ENCODE measurements at regions not wholly inside any gene's neighbourhood (a gene's known extent, or its start where the extent isn't known, plus 50 kb on each side); places are given as distances from the start of the nearest gene placed in this dataset.
"Not testable (repeated sequence)": the region's sequence is repeated elsewhere in the genome, so short reads cannot be mapped to it uniquely, and the experiment has no call there.

DNA sequence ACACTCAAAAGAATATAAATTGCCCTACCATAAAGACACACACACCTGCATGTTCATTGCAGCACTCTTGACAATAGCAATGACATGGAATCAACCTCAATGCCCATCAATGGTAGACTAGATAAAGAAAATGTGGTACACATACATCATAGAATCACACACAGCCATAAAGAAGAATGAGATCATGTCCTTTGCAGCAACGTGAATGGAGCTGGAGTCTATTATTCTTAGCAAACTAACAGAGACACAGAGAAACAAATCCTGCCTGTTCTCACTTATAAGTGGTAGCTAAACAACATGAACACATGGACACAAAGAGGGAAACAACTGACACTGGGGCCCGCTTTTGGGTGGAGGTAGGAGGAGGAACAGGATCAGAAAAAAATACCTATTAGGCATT, 2062.2 kb upstream of the CDH6 start:
- Histone ChIP-seq H4K20me1 (ENCODE audit: control insufficient read depth, extremely low read depth, insufficient read depth, low read length) (no peaks in the 10 kb centered on the region), H3K9me3 (ENCODE audit: control insufficient read depth, insufficient read depth, low read depth, low read length) (no peaks in the 10 kb centered on the region)
- TF ChIP-seq, protein P1, sequence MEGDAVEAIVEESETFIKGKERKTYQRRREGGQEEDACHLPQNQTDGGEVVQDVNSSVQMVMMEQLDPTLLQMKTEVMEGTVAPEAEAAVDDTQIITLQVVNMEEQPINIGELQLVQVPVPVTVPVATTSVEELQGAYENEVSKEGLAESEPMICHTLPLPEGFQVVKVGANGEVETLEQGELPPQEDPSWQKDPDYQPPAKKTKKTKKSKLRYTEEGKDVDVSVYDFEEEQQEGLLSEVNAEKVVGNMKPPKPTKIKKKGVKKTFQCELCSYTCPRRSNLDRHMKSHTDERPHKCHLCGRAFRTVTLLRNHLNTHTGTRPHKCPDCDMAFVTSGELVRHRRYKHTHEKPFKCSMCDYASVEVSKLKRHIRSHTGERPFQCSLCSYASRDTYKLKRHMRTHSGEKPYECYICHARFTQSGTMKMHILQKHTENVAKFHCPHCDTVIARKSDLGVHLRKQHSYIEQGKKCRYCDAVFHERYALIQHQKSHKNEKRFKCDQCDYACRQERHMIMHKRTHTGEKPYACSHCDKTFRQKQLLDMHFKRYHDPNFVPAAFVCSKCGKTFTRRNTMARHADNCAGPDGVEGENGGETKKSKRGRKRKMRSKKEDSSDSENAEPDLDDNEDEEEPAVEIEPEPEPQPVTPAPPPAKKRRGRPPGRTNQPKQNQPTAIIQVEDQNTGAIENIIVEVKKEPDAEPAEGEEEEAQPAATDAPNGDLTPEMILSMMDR (conservative IDR thresholded peaks at IDR 0.05 in 1 of 2, IDR thresholded peaks at IDR 0.05 in 1 of 2; ENCODE audit: low read depth in 1 of 2, low read length in 2 of 2) = no peak
- no peak for TF ChIP-seq EZH2 (IDR thresholded peaks at IDR 0.05; ENCODE audit: low read length, missing control alignments)

DNA sequence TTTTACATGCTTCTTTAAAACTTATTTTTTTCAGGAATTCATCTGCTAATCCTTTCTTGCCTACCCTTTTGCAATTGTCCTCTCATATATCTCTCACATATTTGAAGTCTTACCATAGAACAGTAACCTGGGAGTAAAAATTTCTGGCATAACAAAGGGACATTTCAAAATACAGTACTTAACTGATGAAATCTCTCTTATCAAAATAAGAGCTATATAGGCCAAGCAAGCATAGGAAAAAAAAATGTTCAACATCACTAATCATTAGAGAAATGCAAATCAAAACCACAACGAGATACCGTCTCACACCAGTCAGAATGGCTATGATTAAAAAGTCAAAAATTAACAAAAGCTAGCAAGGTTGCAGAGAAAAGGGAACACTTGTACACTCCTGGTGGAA, 2062.7 kb upstream of the CDH6 start:
- H3K9me3 ChIP-seq (ENCODE audit: control insufficient read depth, insufficient read depth, low read depth, low read length) = no peaks in the 10 kb centered on the region
- H3K4me2 ChIP-seq (ENCODE audit: extremely low read depth, insufficient read depth, low read length) = no peak overlapping the region
- no peak overlapping the region for H3K9ac ChIP-seq (ENCODE audit: insufficient read depth, low read length)
- H3K79me2 ChIP-seq (ENCODE audit: control insufficient read depth, insufficient read depth, low read length) = no peaks in the 10 kb centered on the region
- no peaks in the 10 kb centered on the region for H3K36me3 ChIP-seq (ENCODE audit: control insufficient read depth, insufficient read depth, low read length)
- H2AFZ ChIP-seq (ENCODE audit: low read length) = no peak overlapping the region
- no peak overlapping the region for H3K27ac ChIP-seq (ENCODE audit: insufficient read depth, low read length)
- no peak for DNase-seq (ENCODE audit: low read depth in 2 of 2)
- TF ChIP-seq EZH2 (IDR thresholded peaks at IDR 0.05; ENCODE audit: low read length, missing control alignments) = no peak
- TF ChIP-seq, protein P1 (conservative IDR thresholded peaks at IDR 0.05 in 1 of 2, IDR thresholded peaks at IDR 0.05 in 1 of 2; ENCODE audit: low read depth in 1 of 2, low read length in 2 of 2) = no peak
- H3K27me3 ChIP-seq (ENCODE audit: control insufficient read depth, insufficient read depth, low read length) = no peaks in the 10 kb centered on the region
- no peaks in the 10 kb centered on the region for H3K4me1 ChIP-seq (ENCODE audit: control insufficient read depth, extremely low read depth, insufficient read depth, low read length)
- H3K4me3 ChIP-seq (replicated peaks in 1 of 4; ENCODE audit: control extremely low read depth in 1 of 4, insufficient read depth in 1 of 4, low read depth in 3 of 4, low read length in 4 of 4) = no peak overlapping the region
- H4K20me1 ChIP-seq (ENCODE audit: control insufficient read depth, extremely low read depth, insufficient read depth, low read length) = no peaks in the 10 kb centered on the region

More for the DNA sequence above, 2062.2 kb upstream of the CDH6 start:
- H2AFZ ChIP-seq (ENCODE audit: low read length) = no peak overlapping the region
- no peaks in the 10 kb centered on the region for H3K27me3 ChIP-seq (ENCODE audit: control insufficient read depth, insufficient read depth, low read length)
- H3K36me3 ChIP-seq (ENCODE audit: control insufficient read depth, insufficient read depth, low read length) = no peaks in the 10 kb centered on the region
- no peak overlapping the region for H3K4me3 ChIP-seq (replicated peaks in 1 of 4; ENCODE audit: control extremely low read depth in 1 of 4, insufficient read depth in 1 of 4, low read depth in 3 of 4, low read length in 4 of 4)
- no peak overlapping the region for H3K27ac ChIP-seq (ENCODE audit: insufficient read depth, low read length)
- H3K4me2 ChIP-seq (ENCODE audit: extremely low read depth, insufficient read depth, low read length) = no peak overlapping the region
- no peak for DNase-seq (ENCODE audit: low read depth in 2 of 2)
- H3K9ac ChIP-seq (ENCODE audit: insufficient read depth, low read length) = no peak overlapping the region
- H3K79me2 ChIP-seq (ENCODE audit: control insufficient read depth, insufficient read depth, low read length) = no peaks in the 10 kb centered on the region
- no peaks in the 10 kb centered on the region for H3K4me1 ChIP-seq (ENCODE audit: control insufficient read depth, extremely low read depth, insufficient read depth, low read length)

DNA sequence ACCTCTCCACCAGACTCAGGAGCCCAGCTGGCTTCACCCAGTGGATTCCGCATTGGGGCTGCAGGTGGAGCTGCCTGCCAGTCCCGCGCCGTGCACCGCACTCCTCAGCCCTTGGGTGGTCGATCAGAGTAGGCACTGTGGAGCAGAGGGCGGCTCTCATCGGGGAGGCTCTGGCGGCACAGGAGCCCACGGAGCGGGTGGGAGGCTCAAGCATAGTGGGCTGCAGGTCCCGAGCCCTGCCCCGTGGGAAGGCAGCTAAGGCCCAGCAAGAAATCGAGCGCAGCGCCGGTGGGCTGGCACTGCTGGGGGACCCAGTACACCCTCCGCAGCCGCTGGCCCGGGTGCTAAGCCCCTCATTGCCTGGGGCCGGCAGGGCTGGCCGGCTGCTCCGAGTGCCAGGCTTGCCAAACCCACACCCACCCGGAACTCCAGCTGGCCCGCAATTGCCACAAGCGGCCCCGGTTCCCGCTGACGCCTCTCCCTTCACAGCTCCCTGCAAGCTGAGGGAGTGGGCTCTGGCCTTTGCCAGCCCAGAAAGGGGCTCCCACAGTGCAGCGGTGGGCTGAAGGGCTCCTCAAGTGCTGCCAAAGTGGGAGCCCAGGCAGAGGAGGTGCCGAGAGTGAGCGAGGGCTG, 2065.8 kb upstream of the CDH6 start:
- not testable (repeated sequence) for H3K27ac ChIP-seq (ENCODE audit: insufficient read depth, low read length); H3K79me2 ChIP-seq (ENCODE audit: control insufficient read depth, insufficient read depth, low read length); H3K4me1 ChIP-seq (ENCODE audit: control insufficient read depth, extremely low read depth, insufficient read depth, low read length); H3K4me3 ChIP-seq (replicated peaks in 1 of 4; ENCODE audit: control extremely low read depth in 1 of 4, insufficient read depth in 1 of 4, low read depth in 3 of 4, low read length in 4 of 4); H3K9ac ChIP-seq (ENCODE audit: insufficient read depth, low read length); H3K27me3 ChIP-seq (ENCODE audit: control insufficient read depth, insufficient read depth, low read length); H3K9me3 ChIP-seq (ENCODE audit: control insufficient read depth, insufficient read depth, low read depth, low read length); H4K20me1 ChIP-seq (ENCODE audit: control insufficient read depth, extremely low read depth, insufficient read depth, low read length); DNase-seq (ENCODE audit: low read depth in 2 of 2); H3K36me3 ChIP-seq (ENCODE audit: control insufficient read depth, insufficient read depth, low read length); H2AFZ ChIP-seq (ENCODE audit: low read length); H3K4me2 ChIP-seq (ENCODE audit: extremely low read depth, insufficient read depth, low read length)

DNA sequence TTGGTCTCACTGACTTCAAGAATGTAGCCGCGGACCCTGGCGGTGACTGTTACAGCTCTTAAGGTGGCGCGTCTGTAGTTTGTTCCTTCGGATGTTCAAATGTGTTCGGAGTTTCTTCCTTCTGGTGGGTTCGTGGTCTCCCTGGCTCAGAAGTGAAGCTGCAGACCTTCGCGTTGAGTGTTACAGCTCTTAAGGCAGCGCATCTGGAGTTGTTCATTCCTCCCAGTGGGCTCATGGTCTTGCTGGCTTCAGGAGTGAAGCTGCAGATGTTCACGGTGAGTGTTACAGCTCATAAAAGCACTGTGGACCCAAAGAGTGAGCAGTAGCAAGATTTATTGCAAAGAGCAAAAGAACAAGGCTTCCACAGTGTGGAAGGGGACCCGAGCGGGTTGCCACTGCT, 2067.0 kb upstream of the CDH6 start:
- DNase-seq (ENCODE audit: low read depth in 2 of 2); H3K4me3 ChIP-seq (replicated peaks in 1 of 4; ENCODE audit: control extremely low read depth in 1 of 4, insufficient read depth in 1 of 4, low read depth in 3 of 4, low read length in 4 of 4); H3K9ac ChIP-seq (ENCODE audit: insufficient read depth, low read length); H4K20me1 ChIP-seq (ENCODE audit: control insufficient read depth, extremely low read depth, insufficient read depth, low read length); H3K27ac ChIP-seq (ENCODE audit: insufficient read depth, low read length); H2AFZ ChIP-seq (ENCODE audit: low read length); H3K4me1 ChIP-seq (ENCODE audit: control insufficient read depth, extremely low read depth, insufficient read depth, low read length); H3K79me2 ChIP-seq (ENCODE audit: control insufficient read depth, insufficient read depth, low read length); H3K27me3 ChIP-seq (ENCODE audit: control insufficient read depth, insufficient read depth, low read length); H3K36me3 ChIP-seq (ENCODE audit: control insufficient read depth, insufficient read depth, low read length); H3K4me2 ChIP-seq (ENCODE audit: extremely low read depth, insufficient read depth, low read length); H3K9me3 ChIP-seq (ENCODE audit: control insufficient read depth, insufficient read depth, low read depth, low read length): not testable (repeated sequence)

All from fibroblast of lung (primary cell).